CD4-positive, alpha-beta memory T cell (primary cell): ENCODE measurements at regions not wholly inside any gene's neighbourhood (a gene's known extent, or its start where the extent isn't known, plus 50 kb on each side); places are given as distances from the start of the nearest gene placed in this dataset.

Experiments used
- CTCF ChIA-PET: fragments of 350-600 bp; sonication (Branson Sonifier 250); formaldehyde crosslinking; loops from one replicate; lab custom pipeline; 2021; ENCODE audit warnings: inconsistent platforms; ENCODE audit not compliant: partially characterized antibody; lab: Charles Lee
- POLR2A ChIA-PET: fragments of 350-600 bp; sonication (Branson Sonifier 250); formaldehyde crosslinking; loops from one replicate; lab custom pipeline; 2021; ENCODE audit not compliant: partially characterized antibody; lab: Charles Lee
- DNase-seq, 5 donors: peaks; one replicate each; pipeline versions ENCODE4 v3.0.0 to v3.0.0-alpha.2; 2020 to 2022; ENCODE audit warnings: mixed read lengths in 1 of 5
- H3K27ac ChIP-seq: one replicate; pipeline ENCODE4 v1.7.0; 2013; ENCODE audit warnings: low read depth, low read length
- H3K27me3 ChIP-seq: 2 replicates; pipeline ENCODE4 v1.7.0; 2013; ENCODE audit warnings: mild to moderate bottlenecking, low read length, moderate library complexity; ENCODE audit not compliant: insufficient read depth
- H3K36me3 ChIP-seq: 2 replicates; pipeline ENCODE4 v1.7.0; 2013; ENCODE audit warnings: mild to moderate bottlenecking, low read length, moderate library complexity; ENCODE audit not compliant: insufficient read depth
- H3K4me1 ChIP-seq: 2 replicates; pipeline ENCODE4 v1.7.0; 2013; ENCODE audit warnings: mild to moderate bottlenecking, low read length, moderate library complexity; ENCODE audit not compliant: insufficient read depth
- H3K4me3 ChIP-seq, 2 donors: one replicate each; pipeline ENCODE4 v1.7.0; 2013; ENCODE audit warnings: low read length in 2 of 2, mild to moderate bottlenecking in 1 of 2
- H3K9me3 ChIP-seq, 2 donors: one replicate each; pipeline ENCODE4 v1.7.0; 2013; ENCODE audit warnings: low read length in 2 of 2, control low read depth in 1 of 2; ENCODE audit not compliant: control insufficient read depth in 1 of 2
- H3K27ac Mint-ChIP-seq, 7 donors: one replicate each; pipeline ENCODE4 v1.8.0; 2020 to 2021; ENCODE audit warnings: mixed read lengths in 7 of 7, mild to moderate bottlenecking in 6 of 7, inconsistent platforms in 3 of 7, moderate library complexity in 3 of 7
- H3K27me3 Mint-ChIP-seq, 2 donors: one replicate each; pipeline ENCODE4 v1.8.0; 2020 to 2021; ENCODE audit warnings: mixed read lengths in 2 of 2
- H3K36me3 Mint-ChIP-seq, 2 donors: one replicate each; pipeline ENCODE4 v1.8.0; 2020 to 2021; ENCODE audit warnings: mixed read lengths in 2 of 2, inconsistent platforms in 1 of 2, mild to moderate bottlenecking in 1 of 2
- H3K4me1 Mint-ChIP-seq, 4 donors: one replicate each; pipeline ENCODE4 v1.8.0; 2020 to 2021; ENCODE audit warnings: mixed read lengths in 4 of 4, mild to moderate bottlenecking in 1 of 4
- H3K4me3 Mint-ChIP-seq, 8 donors: one replicate each; pipeline ENCODE4 v1.8.0; 2020 to 2021; ENCODE audit warnings: mixed read lengths in 8 of 8, mild to moderate bottlenecking in 7 of 8, moderate library complexity in 6 of 8, inconsistent platforms in 3 of 8
- H3K9me3 Mint-ChIP-seq, 8 donors: one replicate each; pipeline ENCODE4 v1.8.0; 2020 to 2021; ENCODE audit warnings: mixed read lengths in 8 of 8, mild to moderate bottlenecking in 5 of 8, inconsistent platforms in 3 of 8, moderate library complexity in 1 of 8
- intact Hi-C: fragments of 100-400 bp; cut with micrococcal nuclease; formaldehyde crosslinking; loops from one replicate; pipeline ENCODE4 v1.15.1; 2023

DNA sequence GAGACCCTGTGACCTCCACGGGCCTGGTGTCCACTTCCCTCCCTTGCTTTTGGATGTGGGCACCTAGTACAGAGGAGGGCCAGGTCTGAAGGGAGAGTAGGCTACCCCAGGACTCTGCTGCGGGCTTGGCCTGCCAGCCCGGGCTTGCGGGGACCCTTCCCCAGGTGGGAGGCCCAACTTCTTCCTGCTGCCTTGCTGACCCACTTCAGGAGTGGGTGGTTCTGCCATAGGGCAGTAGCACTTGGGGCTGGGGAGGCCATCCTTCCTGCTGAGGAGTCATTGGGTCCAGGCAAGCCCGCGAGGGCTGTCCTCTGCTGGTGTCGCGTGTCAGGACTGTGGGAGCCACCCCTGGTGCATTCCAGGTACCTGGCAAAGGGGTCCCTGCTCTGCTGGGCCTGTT is 1250.0 kb downstream of the BRD1 start:
- Histone ChIP-seq H3K27ac (no peak overlapping the region), H3K4me3 (no peak overlapping the region), H3K27me3 (peaks cover 6% of the 10 kb centered on the region), H3K9me3 (no peaks in the 10 kb centered on the region), H3K4me1 (no peaks in the 10 kb centered on the region), H3K36me3 (no peaks in the 10 kb centered on the region)
- peaks cover 0 to 6% (median 0%) of the 10 kb centered on the region in 8 donors for H3K9me3 Mint-ChIP-seq
- intact Hi-C loops: no loop called here
- H3K4me3 Mint-ChIP-seq: peak overlapping the region in 1 of 8 donors; percentile 34
- H3K27me3 Mint-ChIP-seq: peaks cover 11 to 21% of the 10 kb centered on the region in 2 donors
- no peak for DNase-seq
- H3K27ac Mint-ChIP-seq: no peak overlapping the region
- ChIA-PET POLR2A (no interaction called here), CTCF (no interaction called here)
- H3K36me3 Mint-ChIP-seq: no peaks in the 10 kb centered on the region
- H3K4me1 Mint-ChIP-seq: peaks cover 0 to 5% (median 3%) of the 10 kb centered on the region in 4 donors

DNA sequence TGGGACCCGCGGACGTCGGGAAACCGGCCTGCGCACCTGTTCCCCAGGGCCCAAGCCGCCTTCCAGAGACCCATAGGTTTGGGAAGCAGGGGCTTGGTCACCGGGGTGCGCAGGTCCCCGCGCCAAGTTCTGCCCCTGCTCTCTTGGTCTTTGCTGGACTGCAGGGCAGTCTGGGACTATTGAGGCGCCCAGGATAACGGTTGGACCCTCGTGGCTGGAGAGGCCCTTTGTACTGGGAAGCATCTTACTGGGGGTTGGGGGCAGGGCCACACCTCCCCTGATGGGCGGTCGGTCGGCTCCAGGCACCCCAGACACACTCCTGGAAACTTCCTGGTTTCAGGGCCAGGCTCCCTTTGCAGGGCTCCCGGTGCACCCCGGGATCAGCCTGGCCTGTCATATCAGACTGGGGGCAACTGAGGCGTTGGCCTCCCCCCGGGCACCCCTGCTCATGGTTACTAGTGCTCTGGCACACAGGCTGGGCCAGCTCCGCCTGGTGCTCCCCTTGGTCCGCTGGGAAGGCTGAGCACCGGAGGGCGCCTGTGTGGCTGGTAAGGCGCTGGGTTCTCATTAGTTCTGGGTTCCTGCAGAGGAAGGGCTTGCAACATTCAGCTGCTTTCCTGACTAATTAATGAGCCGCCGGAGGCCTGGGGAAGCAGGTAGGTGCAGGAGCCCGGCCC is 1250.5 kb downstream of the BRD1 start:
- Histone ChIP-seq H3K27me3 (peaks cover 6% of the 10 kb centered on the region), H3K36me3 (no peaks in the 10 kb centered on the region), H3K9me3 (no peaks in the 10 kb centered on the region), H3K4me3 (no peak overlapping the region), H3K27ac (no peak overlapping the region), H3K4me1 (no peaks in the 10 kb centered on the region)
- H3K27ac Mint-ChIP-seq: no peak overlapping the region
- H3K27me3 Mint-ChIP-seq: peaks cover 14 to 21% of the 10 kb centered on the region in 2 donors
- intact Hi-C loops: no loop called here
- H3K9me3 Mint-ChIP-seq: peaks cover 0 to 11% (median 2%) of the 10 kb centered on the region in 8 donors
- peaks cover 0 to 5% (median 3%) of the 10 kb centered on the region in 4 donors for H3K4me1 Mint-ChIP-seq
- CTCF ChIA-PET: no interaction called here
- no peak for DNase-seq
- POLR2A ChIA-PET: no interaction called here
- peak overlapping the region in 2 of 8 donors; percentile 31 to 38 for H3K4me3 Mint-ChIP-seq
- peaks cover 0 to 1% of the 10 kb centered on the region in 2 donors for H3K36me3 Mint-ChIP-seq

DNA sequence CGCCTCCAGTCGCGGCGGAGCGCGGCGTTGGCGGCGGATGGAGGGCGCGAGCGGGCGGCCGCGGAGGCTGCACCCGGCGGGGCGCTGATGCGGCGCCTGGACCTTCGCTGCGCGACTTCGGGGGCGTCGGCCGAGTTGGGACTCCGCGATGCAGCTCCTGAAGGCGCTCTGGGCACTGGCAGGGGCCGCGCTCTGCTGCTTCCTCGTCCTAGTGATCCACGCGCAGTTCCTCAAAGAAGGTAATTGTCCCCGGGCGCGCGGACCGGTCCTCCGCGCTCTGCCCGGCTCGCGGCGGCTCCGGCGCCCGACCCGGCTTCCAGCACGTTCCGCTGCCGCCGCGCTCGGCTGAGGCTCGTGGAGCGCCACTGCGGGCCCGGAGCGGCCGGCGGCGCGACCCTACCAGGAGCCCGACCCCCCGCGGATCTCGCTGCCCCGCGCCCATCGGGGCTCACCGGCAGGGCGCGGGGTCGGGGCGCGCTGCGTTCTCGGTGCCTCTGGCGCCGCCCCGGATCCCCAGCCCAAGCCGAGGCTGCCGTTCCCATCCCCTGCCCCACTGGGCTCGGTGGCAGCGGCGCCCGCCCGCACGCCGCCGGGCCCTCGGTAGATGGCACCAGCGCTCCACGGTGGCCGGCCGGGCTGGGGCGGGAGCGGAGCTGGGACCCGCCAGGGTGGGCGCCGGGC is 1251.2 kb downstream of the BRD1 start:
- Histone ChIP-seq H3K4me1 (no peaks in the 10 kb centered on the region), H3K9me3 (no peaks in the 10 kb centered on the region), H3K4me3 (no peak overlapping the region), H3K27me3 (peaks cover 6% of the 10 kb centered on the region), H3K27ac (no peak overlapping the region), H3K36me3 (no peaks in the 10 kb centered on the region)
- H3K4me3 Mint-ChIP-seq: no peak overlapping the region
- DNase-seq: no peak
- H3K27me3 Mint-ChIP-seq: peaks cover 14 to 21% of the 10 kb centered on the region in 2 donors
- peaks cover 1 to 4% of the 10 kb centered on the region in 2 donors for H3K36me3 Mint-ChIP-seq
- H3K9me3 Mint-ChIP-seq: peaks cover 0 to 18% (median 6%) of the 10 kb centered on the region in 8 donors
- no peak overlapping the region for H3K27ac Mint-ChIP-seq
- H3K4me1 Mint-ChIP-seq: peaks cover 0 to 5% (median 3%) of the 10 kb centered on the region in 4 donors
- ChIA-PET POLR2A (no interaction called here), CTCF (no interaction called here)
- intact Hi-C loops: no loop called here

DNA sequence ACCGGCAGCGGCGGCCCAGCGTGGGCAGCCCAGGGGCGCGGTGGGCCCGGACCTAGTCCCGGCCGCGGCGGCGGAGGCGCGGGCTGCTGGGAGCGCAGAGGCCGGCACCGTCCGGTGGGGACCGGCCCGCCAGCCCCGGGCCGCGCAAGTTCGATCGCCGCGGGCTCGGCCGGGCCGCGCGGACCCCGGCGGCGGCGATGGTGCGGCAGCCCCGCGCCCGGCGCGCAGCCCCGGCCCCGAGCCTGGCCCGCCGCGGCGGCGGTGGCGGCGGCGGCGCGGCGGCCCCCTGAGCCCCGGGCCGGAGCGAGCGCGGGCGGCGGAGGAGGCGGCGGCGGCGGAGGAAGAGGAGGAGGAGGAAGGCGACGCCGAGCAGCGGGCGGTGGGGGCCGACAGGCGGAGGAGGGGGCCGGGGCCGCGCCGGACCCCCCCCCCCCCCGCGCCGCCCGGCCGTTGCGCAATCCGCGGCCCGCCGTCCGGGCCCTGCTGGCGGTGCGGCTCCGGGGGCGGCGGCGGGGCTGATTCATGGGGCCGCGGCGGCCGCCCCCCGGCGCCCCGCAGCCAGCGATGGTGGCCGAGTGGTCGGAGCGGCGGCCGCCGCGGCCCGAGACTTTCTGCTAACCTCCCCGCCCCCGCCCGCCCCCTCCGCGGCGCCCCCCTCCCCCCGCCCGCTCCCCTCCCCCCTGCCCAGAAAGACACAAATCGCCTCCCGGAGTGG is 1251.9 kb downstream of the BRD1 start:
- Mint-ChIP-seq H3K27me3 (peaks cover 14 to 21% of the 10 kb centered on the region in 2 donors), H3K27ac (no peak overlapping the region), H3K36me3 (peaks cover 1 to 4% of the 10 kb centered on the region in 2 donors), H3K4me3 (no peak overlapping the region), H3K4me1 (peaks cover 0 to 5% (median 3%) of the 10 kb centered on the region in 4 donors), H3K9me3 (peaks cover 0 to 24% (median 11%) of the 10 kb centered on the region in 8 donors)
- Histone ChIP-seq H3K36me3 (no peaks in the 10 kb centered on the region), H3K4me1 (no peaks in the 10 kb centered on the region), H3K4me3 (no peak overlapping the region), H3K27me3 (peaks cover 6% of the 10 kb centered on the region), H3K27ac (no peak overlapping the region), H3K9me3 (peaks cover 0 to under 1% of the 10 kb centered on the region in 2 donors)
- ChIA-PET CTCF (no interaction called here), POLR2A (no interaction called here)
- no peak for DNase-seq
- intact Hi-C loops: no loop called here

DNA sequence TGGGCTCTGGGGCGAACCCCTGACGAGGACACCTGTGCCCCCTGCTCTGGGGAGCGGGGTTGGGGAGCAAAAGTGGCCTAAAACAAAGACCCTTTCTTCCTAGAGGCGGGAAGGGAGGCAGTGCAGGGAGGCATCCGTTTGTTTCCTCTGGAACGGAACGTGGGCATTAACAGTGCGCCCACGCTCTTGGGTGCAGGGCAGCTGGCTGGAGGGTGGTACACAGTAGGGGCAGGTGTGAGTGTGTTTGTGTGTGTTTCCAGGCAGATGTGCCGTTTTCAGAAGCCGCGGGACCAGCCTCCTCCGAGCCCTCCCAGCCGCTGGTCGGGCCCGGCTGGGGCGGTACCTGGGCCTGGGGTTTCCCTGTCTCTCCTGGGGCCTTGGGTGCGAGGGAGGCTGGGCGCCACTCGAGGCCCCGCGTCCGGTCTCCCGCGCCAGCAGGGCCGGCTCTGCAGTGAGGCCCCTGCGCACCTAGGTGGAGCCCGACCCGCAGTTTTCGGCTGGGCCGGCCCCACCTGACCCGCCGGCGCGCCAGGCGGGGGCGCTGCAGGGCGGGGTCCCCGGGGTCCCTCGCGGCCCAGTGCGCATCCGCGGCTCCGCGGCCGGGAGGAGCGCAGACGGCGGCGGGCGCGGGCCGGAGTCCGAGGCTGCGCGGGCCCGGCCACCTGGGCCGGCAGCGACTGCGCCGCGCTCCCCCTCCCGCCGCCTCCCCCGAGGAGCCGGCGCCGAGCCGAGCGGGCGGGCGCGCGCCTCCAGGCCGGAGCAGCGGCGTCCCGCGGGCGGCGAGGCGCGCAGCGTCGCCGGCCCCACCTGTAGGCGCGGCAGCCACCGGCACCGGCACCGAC is 1252.7 kb downstream of the BRD1 start:
- Histone ChIP-seq H3K4me3 (no peak overlapping the region), H3K4me1 (no peaks in the 10 kb centered on the region), H3K36me3 (no peaks in the 10 kb centered on the region), H3K9me3 (peaks cover 0 to 5% of the 10 kb centered on the region in 2 donors), H3K27me3 (peaks cover 6% of the 10 kb centered on the region), H3K27ac (no peak overlapping the region)
- peaks cover 1 to 4% of the 10 kb centered on the region in 2 donors for H3K36me3 Mint-ChIP-seq
- H3K9me3 Mint-ChIP-seq: peaks cover 2 to 30% (median 17%) of the 10 kb centered on the region in 8 donors
- H3K27ac Mint-ChIP-seq: no peak overlapping the region
- H3K4me1 Mint-ChIP-seq: peaks cover 0 to 5% (median 3%) of the 10 kb centered on the region in 4 donors
- H3K4me3 Mint-ChIP-seq: peak overlapping the region in 6 of 8 donors; percentile 28 to 72 (median 48)
- DNase-seq: peak in 1 of 5 donors; percentile 3
- ChIA-PET POLR2A (no interaction called here), CTCF (no interaction called here)
- intact Hi-C loops: no loop called here
- H3K27me3 Mint-ChIP-seq: peaks cover 15 to 22% of the 10 kb centered on the region in 2 donors

DNA sequence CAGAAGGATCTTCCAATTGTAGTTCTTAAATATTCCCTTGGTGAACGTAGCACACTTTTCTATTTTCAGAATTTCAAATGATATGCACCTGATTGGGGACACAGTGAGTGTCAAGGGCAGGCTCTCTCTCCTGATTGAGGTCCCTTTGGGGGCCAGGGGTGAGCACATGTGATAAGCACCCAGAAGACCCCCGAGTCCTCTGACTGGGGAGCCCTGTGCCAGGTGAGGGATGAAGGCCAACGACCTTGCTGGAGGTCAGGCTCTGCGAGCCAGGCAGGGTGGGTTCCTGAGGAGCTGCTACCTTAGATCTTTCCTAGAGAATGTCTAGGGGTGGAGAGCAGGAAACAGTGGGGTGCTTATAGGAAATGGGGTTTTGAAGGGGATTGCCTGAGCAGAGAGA is 1253.9 kb downstream of the BRD1 start:
- POLR2A ChIA-PET: no interaction called here
- H3K36me3 Mint-ChIP-seq: peaks cover 1 to 4% of the 10 kb centered on the region in 2 donors

More for the DNA sequence above, 1253.9 kb downstream of the BRD1 start:
- Mint-ChIP-seq H3K9me3 (peaks cover 3 to 30% (median 18%) of the 10 kb centered on the region in 8 donors), H3K27me3 (peaks cover 18 to 23% of the 10 kb centered on the region in 2 donors), H3K27ac (no peak overlapping the region), H3K4me3 (peak overlapping the region in 1 of 8 donors; percentile 43), H3K4me1 (peaks cover 0 to 5% (median 3%) of the 10 kb centered on the region in 4 donors)
- no peaks in the 10 kb centered on the region for H3K4me1 ChIP-seq
- H3K4me3 ChIP-seq: no peak overlapping the region
- no peak overlapping the region for H3K27ac ChIP-seq
- H3K27me3 ChIP-seq: peaks cover 6% of the 10 kb centered on the region
- intact Hi-C loops: no loop called here
- H3K9me3 ChIP-seq: peaks cover 0 to 5% of the 10 kb centered on the region in 2 donors
- DNase-seq: no peak
- CTCF ChIA-PET: no interaction called here
- H3K36me3 ChIP-seq: no peaks in the 10 kb centered on the region
